ENCODE measurements at regions not wholly inside any gene's neighbourhood (a gene's known extent, or its start where the extent isn't known, plus 50 kb on each side); places are given as distances from the start of the nearest gene placed in this dataset.

GRCh38 chr12:94025756-94026155 lies 122.6 kb upstream of the PLXNC1 start:
- peaks cover 5% of the 10 kb centered on the region for H3K4me1 Mint-ChIP-seq (ENCODE audit: low read depth)
- H3K4me3 Mint-ChIP-seq = no peak overlapping the region
- intact Hi-C loops (cut with micrococcal nuclease) = no loop called here
- no peaks in the 10 kb centered on the region for H3K36me3 Mint-ChIP-seq (ENCODE audit: low read depth)
- H3K27ac Mint-ChIP-seq = no peak overlapping the region
- H3K9me3 Mint-ChIP-seq = peaks cover 11% of the 10 kb centered on the region
- H3K27me3 Mint-ChIP-seq = peaks cover 2% of the 10 kb centered on the region

- intact Hi-C loops (cut with micrococcal nuclease) = no loop called here
- H3K4me3 Mint-ChIP-seq = no peak overlapping the region
- no peak overlapping the region for H3K27ac Mint-ChIP-seq
- peaks cover 5% of the 10 kb centered on the region for H3K4me1 Mint-ChIP-seq (ENCODE audit: low read depth)
- peaks cover 11% of the 10 kb centered on the region for H3K9me3 Mint-ChIP-seq
- peaks cover 2% of the 10 kb centered on the region for H3K27me3 Mint-ChIP-seq
- H3K36me3 Mint-ChIP-seq (ENCODE audit: low read depth) = no peaks in the 10 kb centered on the region
Observed at GRCh38 chr12:94026596-94026995, 121.8 kb upstream of the PLXNC1 start.

- peaks cover 9% of the 10 kb centered on the region for H3K4me1 Mint-ChIP-seq (ENCODE audit: low read depth)
- peaks cover 11% of the 10 kb centered on the region for H3K9me3 Mint-ChIP-seq
- peaks cover 3% of the 10 kb centered on the region for H3K27me3 Mint-ChIP-seq
- no peak overlapping the region for H3K27ac Mint-ChIP-seq
- intact Hi-C loops (cut with micrococcal nuclease) = no loop called here
- H3K36me3 Mint-ChIP-seq (ENCODE audit: low read depth) = no peaks in the 10 kb centered on the region
- H3K4me3 Mint-ChIP-seq = no peak overlapping the region
Observed at GRCh38 chr12:94027561-94027960, 120.8 kb upstream of the PLXNC1 start.

- Mint-ChIP-seq H3K36me3 (ENCODE audit: low read depth) (no peaks in the 10 kb centered on the region), H3K27me3 (peaks cover 5% of the 10 kb centered on the region), H3K4me3 (no peak overlapping the region), H3K4me1 (ENCODE audit: low read depth) (peaks cover 8% of the 10 kb centered on the region), H3K9me3 (peaks cover 12% of the 10 kb centered on the region), H3K27ac (no peak overlapping the region)
- intact Hi-C loops (cut with micrococcal nuclease) = no loop called here
Observed at GRCh38 chr12:94031763-94032162, 116.6 kb upstream of the PLXNC1 start.

GRCh38 chr12:94032368-94032767 lies 116.0 kb upstream of the PLXNC1 start:
- Mint-ChIP-seq H3K9me3 (peaks cover 12% of the 10 kb centered on the region), H3K4me3 (no peak overlapping the region), H3K27me3 (peaks cover 5% of the 10 kb centered on the region), H3K27ac (no peak overlapping the region), H3K36me3 (ENCODE audit: low read depth) (no peaks in the 10 kb centered on the region), H3K4me1 (ENCODE audit: low read depth) (peaks cover 8% of the 10 kb centered on the region)
- intact Hi-C loops (cut with micrococcal nuclease) = no loop called here

GRCh38 chr12:94033101-94033500 lies 115.3 kb upstream of the PLXNC1 start:
- peaks cover 12% of the 10 kb centered on the region for H3K9me3 Mint-ChIP-seq
- no peaks in the 10 kb centered on the region for H3K36me3 Mint-ChIP-seq (ENCODE audit: low read depth)
- intact Hi-C loops (cut with micrococcal nuclease) = no loop called here
- peaks cover 5% of the 10 kb centered on the region for H3K27me3 Mint-ChIP-seq
- no peak overlapping the region for H3K4me3 Mint-ChIP-seq
- H3K4me1 Mint-ChIP-seq (ENCODE audit: low read depth) = peaks cover 8% of the 10 kb centered on the region
- H3K27ac Mint-ChIP-seq = no peak overlapping the region

GRCh38 chr12:94033784-94034183 lies 114.6 kb upstream of the PLXNC1 start:
- intact Hi-C loops (cut with micrococcal nuclease) = no loop called here
- Mint-ChIP-seq H3K4me1 (ENCODE audit: low read depth) (peaks cover 8% of the 10 kb centered on the region), H3K27me3 (peaks cover 5% of the 10 kb centered on the region)

GRCh38 chr12:94037444-94037843 lies 110.9 kb upstream of the PLXNC1 start:
- peaks cover 3% of the 10 kb centered on the region for H3K27me3 Mint-ChIP-seq
- H3K27ac Mint-ChIP-seq = no peak overlapping the region
- no peak overlapping the region for H3K4me3 Mint-ChIP-seq
- H3K36me3 Mint-ChIP-seq (ENCODE audit: low read depth) = no peaks in the 10 kb centered on the region
- peaks cover 12% of the 10 kb centered on the region for H3K9me3 Mint-ChIP-seq
- intact Hi-C loops (cut with micrococcal nuclease) = no loop called here
- H3K4me1 Mint-ChIP-seq (ENCODE audit: low read depth) = peaks cover 11% of the 10 kb centered on the region

More at GRCh38 chr12:94033784-94034183, 114.6 kb upstream of the PLXNC1 start:
- no peaks in the 10 kb centered on the region for H3K36me3 Mint-ChIP-seq (ENCODE audit: low read depth)
- H3K4me3 Mint-ChIP-seq = no peak overlapping the region
- no peak overlapping the region for H3K27ac Mint-ChIP-seq
- H3K9me3 Mint-ChIP-seq = peaks cover 12% of the 10 kb centered on the region

- Mint-ChIP-seq H3K36me3 (ENCODE audit: low read depth) (no peaks in the 10 kb centered on the region), H3K4me1 (ENCODE audit: low read depth) (peaks cover 6% of the 10 kb centered on the region), H3K27me3 (no peaks in the 10 kb centered on the region), H3K4me3 (no peak overlapping the region), H3K27ac (no peak overlapping the region), H3K9me3 (peaks cover 12% of the 10 kb centered on the region)
- intact Hi-C loops (cut with micrococcal nuclease) = no loop called here
Observed at GRCh38 chr12:94038605-94039004, 109.8 kb upstream of the PLXNC1 start.

GRCh38 chr12:94039199-94039840 lies 109.1 kb upstream of the PLXNC1 start:
- Mint-ChIP-seq H3K27ac (no peak overlapping the region), H3K4me1 (ENCODE audit: low read depth) (peaks cover 6% of the 10 kb centered on the region), H3K27me3 (no peaks in the 10 kb centered on the region), H3K36me3 (ENCODE audit: low read depth) (no peaks in the 10 kb centered on the region), H3K4me3 (no peak overlapping the region), H3K9me3 (peaks cover 6% of the 10 kb centered on the region)
- intact Hi-C loops (cut with micrococcal nuclease) = no loop called here

GRCh38 chr12:94039914-94040313 lies 108.5 kb upstream of the PLXNC1 start:
- no peaks in the 10 kb centered on the region for H3K27me3 Mint-ChIP-seq
- H3K27ac Mint-ChIP-seq = no peak overlapping the region
- peak overlapping the region; percentile 49 for H3K4me3 Mint-ChIP-seq
- H3K4me1 Mint-ChIP-seq (ENCODE audit: low read depth) = peaks cover 6% of the 10 kb centered on the region
- intact Hi-C loops (cut with micrococcal nuclease) = no loop called here
- H3K36me3 Mint-ChIP-seq (ENCODE audit: low read depth) = no peaks in the 10 kb centered on the region
- H3K9me3 Mint-ChIP-seq = no peaks in the 10 kb centered on the region

- Mint-ChIP-seq H3K36me3 (ENCODE audit: low read depth) (no peaks in the 10 kb centered on the region), H3K27ac (no peak overlapping the region), H3K9me3 (no peaks in the 10 kb centered on the region), H3K4me1 (ENCODE audit: low read depth) (peaks cover 8% of the 10 kb centered on the region), H3K4me3 (no peak overlapping the region), H3K27me3 (no peaks in the 10 kb centered on the region)
- intact Hi-C loops (cut with micrococcal nuclease) = no loop called here
Observed at GRCh38 chr12:94041850-94042249, 106.5 kb upstream of the PLXNC1 start.

GRCh38 chr12:94042321-94042720 lies 106.1 kb upstream of the PLXNC1 start:
- Mint-ChIP-seq H3K4me1 (ENCODE audit: low read depth) (peaks cover 11% of the 10 kb centered on the region), H3K4me3 (no peak overlapping the region), H3K27me3 (no peaks in the 10 kb centered on the region), H3K36me3 (ENCODE audit: low read depth) (no peaks in the 10 kb centered on the region), H3K27ac (no peak overlapping the region), H3K9me3 (no peaks in the 10 kb centered on the region)
- intact Hi-C loops (cut with micrococcal nuclease) = no loop called here

GRCh38 chr12:94046626-94047410 lies 101.6 kb upstream of the PLXNC1 start:
- intact Hi-C loops (cut with micrococcal nuclease) = no loop called here
- Mint-ChIP-seq H3K9me3 (no peaks in the 10 kb centered on the region), H3K4me3 (no peak overlapping the region), H3K4me1 (ENCODE audit: low read depth) (peaks cover 5% of the 10 kb centered on the region), H3K36me3 (ENCODE audit: low read depth) (no peaks in the 10 kb centered on the region), H3K27me3 (peaks cover 2% of the 10 kb centered on the region), H3K27ac (no peak overlapping the region)
